ENCODE measurements at regions not wholly inside any gene's neighbourhood (a gene's known extent, or its start where the extent isn't known, plus 50 kb on each side); places are given as distances from the start of the nearest gene placed in this dataset.

DNA sequence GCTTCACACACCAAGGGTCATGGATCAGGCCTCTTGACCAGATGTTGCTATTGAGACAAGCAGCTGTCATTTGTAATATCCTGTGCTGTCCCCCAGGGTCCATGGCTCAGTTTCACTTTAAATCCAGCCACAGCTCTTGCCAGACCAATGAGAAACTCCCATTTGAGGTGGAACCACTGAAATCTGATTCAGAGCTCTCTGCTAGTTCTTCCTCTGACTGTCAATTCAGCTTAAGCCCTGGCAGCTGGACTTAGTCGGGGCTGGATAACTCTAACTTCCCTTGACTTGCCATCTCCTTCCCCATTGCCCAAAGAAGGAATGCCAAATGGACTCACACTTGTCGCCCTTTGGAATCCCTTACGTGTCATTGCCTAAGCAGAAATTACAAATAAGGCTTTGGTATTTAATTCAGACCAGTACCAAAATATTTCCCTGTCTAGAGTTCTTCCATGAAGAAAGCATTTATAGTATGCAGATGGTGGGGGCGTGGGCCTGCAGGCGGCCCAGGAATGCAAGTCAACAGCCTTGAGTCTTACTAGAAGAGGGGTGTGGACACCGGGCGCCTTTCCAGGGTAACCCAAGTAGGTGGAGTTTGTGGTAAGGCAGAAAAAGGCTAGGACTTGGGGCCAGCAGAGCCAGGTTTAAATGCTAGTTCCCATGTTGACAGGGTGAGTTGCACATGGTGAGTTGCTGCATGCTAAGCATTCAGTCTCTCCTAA, 96.9 kb upstream of the TMPO start:
- TF ChIP-seq, protein P1, sequence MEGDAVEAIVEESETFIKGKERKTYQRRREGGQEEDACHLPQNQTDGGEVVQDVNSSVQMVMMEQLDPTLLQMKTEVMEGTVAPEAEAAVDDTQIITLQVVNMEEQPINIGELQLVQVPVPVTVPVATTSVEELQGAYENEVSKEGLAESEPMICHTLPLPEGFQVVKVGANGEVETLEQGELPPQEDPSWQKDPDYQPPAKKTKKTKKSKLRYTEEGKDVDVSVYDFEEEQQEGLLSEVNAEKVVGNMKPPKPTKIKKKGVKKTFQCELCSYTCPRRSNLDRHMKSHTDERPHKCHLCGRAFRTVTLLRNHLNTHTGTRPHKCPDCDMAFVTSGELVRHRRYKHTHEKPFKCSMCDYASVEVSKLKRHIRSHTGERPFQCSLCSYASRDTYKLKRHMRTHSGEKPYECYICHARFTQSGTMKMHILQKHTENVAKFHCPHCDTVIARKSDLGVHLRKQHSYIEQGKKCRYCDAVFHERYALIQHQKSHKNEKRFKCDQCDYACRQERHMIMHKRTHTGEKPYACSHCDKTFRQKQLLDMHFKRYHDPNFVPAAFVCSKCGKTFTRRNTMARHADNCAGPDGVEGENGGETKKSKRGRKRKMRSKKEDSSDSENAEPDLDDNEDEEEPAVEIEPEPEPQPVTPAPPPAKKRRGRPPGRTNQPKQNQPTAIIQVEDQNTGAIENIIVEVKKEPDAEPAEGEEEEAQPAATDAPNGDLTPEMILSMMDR (IDR thresholded peaks at IDR 0.05): no peak
- no peak for TF ChIP-seq EZH2 (IDR thresholded peaks at IDR 0.05; ENCODE audit: borderline replicate concordance, insufficient read depth, low read depth, low read length, poor library complexity, severe bottlenecking)
